Breast epithelium (tissue), 3 donors: ENCODE measurements at regions not wholly inside any gene's neighbourhood (a gene's known extent, or its start where the extent isn't known, plus 50 kb on each side); places are given as distances from the start of the nearest gene placed in this dataset.

ENCODE experiments used
- CTCF ChIP-seq, 3 donors: fragments of 450-650 bp; IDR thresholded peaks; one replicate each; pipeline ENCODE4 v1.5.1; 2016 to 2017; ENCODE audit warnings: antibody characterized with exemption in 3 of 3, mild to moderate bottlenecking in 3 of 3, moderate library complexity in 3 of 3
- POLR2A ChIP-seq: fragments of 450-650 bp; IDR thresholded peaks from one replicate; pipeline ENCODE4 v1.6.1; 2016; ENCODE audit warnings: antibody characterized with exemption, mild to moderate bottlenecking, moderate library complexity
- POLR2AphosphoS5 ChIP-seq, 3 donors: sonication (generic); formaldehyde crosslinking; IDR thresholded peaks; one replicate each; pipeline ENCODE4 v1.6.1; 2017; ENCODE audit warnings: antibody characterized with exemption in 3 of 3

GRCh38 chr6:140478631-140479030, 1104.2 kb upstream of the CITED2 start:
- TF ChIP-seq CTCF (IDR thresholded peaks at IDR 0.05) (no peak), POLR2A (no peak), POLR2AphosphoS5 (IDR thresholded peaks at IDR 0.05) (no peak)
